HS-27A (cell line): ENCODE measurements at regions not wholly inside any gene's neighbourhood (a gene's known extent, or its start where the extent isn't known, plus 50 kb on each side); places are given as distances from the start of the nearest gene placed in this dataset.
"Not testable (repeated sequence)": the region's sequence is repeated elsewhere in the genome, so short reads cannot be mapped to it uniquely, and the experiment has no call there.

Experiments used
- DNase-seq: peaks from one replicate; pipeline ENCODE4 v3.0.0-alpha.2; 2012; ENCODE audit warnings: low read depth, missing footprints

- no peak for DNase-seq
These were observed 190.2 kb upstream of the COPS8 start for GRCh38 chr2:236895497-236895896.

- DNase-seq = no peak
These were observed 189.0 kb upstream of the COPS8 start for GRCh38 chr2:236896688-236897087.

- DNase-seq = no peak
These were observed 186.5 kb upstream of the COPS8 start for GRCh38 chr2:236899146-236899545.

GRCh38 chr2:236899950-236900640, 185.6 kb upstream of the COPS8 start:
- DNase-seq = no peak

- no peak for DNase-seq
These were observed 183.7 kb upstream of the COPS8 start for GRCh38 chr2:236901956-236902355.

- no peak for DNase-seq
These were observed 181.7 kb upstream of the COPS8 start for GRCh38 chr2:236903978-236904377.

- DNase-seq = no peak
These were observed 181.1 kb upstream of the COPS8 start for GRCh38 chr2:236904389-236905263.

GRCh38 chr2:236905976-236906375, 179.7 kb upstream of the COPS8 start:
- DNase-seq = no peak

GRCh38 chr2:236908439-236909192, 177.1 kb upstream of the COPS8 start:
- no peak for DNase-seq

GRCh38 chr2:236909193-236909504, 176.5 kb upstream of the COPS8 start:
- DNase-seq = no peak

- no peak for DNase-seq
These were observed 175.9 kb upstream of the COPS8 start for GRCh38 chr2:236909802-236910201.

GRCh38 chr2:236910781-236911495, 174.8 kb upstream of the COPS8 start:
- DNase-seq = no peak

GRCh38 chr2:236912326-236913120, 173.2 kb upstream of the COPS8 start:
- no peak for DNase-seq

- no peak for DNase-seq
These were observed 170.5 kb upstream of the COPS8 start for GRCh38 chr2:236915186-236915585.

GRCh38 chr2:236915726-236916125, 170.0 kb upstream of the COPS8 start:
- no peak for DNase-seq

- DNase-seq = no peak
These were observed 169.5 kb upstream of the COPS8 start for GRCh38 chr2:236916181-236916580.

- no peak for DNase-seq
These were observed 169.0 kb upstream of the COPS8 start for GRCh38 chr2:236916651-236917050.

GRCh38 chr2:236917164-236917563, 168.5 kb upstream of the COPS8 start:
- DNase-seq = no peak

- no peak for DNase-seq
These were observed 167.1 kb upstream of the COPS8 start for GRCh38 chr2:236918545-236918944.

- no peak for DNase-seq
These were observed 166.5 kb upstream of the COPS8 start for GRCh38 chr2:236919209-236919608.

GRCh38 chr2:236919801-236920379, 165.8 kb upstream of the COPS8 start:
- not testable (repeated sequence) for DNase-seq
